IMR-90 (cell line): ENCODE measurements at regions not wholly inside any gene's neighbourhood (a gene's known extent, or its start where the extent isn't known, plus 50 kb on each side); places are given as distances from the start of the nearest gene placed in this dataset.

Source experiments
- ATAC-seq: fragments of 200-7000 bp; cut with Tn5 transposase; 2 replicates; pipeline ENCODE4 v1.9.1; 2020; ENCODE audit warnings: low read depth, mild to moderate bottlenecking, moderate library complexity
- BruUV-seq: library from RNA; stranded (reverse); fragments of 400-500 nt; replicated peaks from 2 replicates; lab custom pipeline; 2021; lab: Mats Ljungman, UMichigan
- CTCF ChIA-PET: fragments of 300-600 bp; formaldehyde crosslinking; extraction: SDS; loops from one replicate; lab custom pipeline; 2021; ENCODE audit warnings: antibody characterized with exemption; lab: Yijun Ruan, JAX
- POLR2A ChIA-PET: fragments of 300-600 bp; sonication (Branson Sonifier 250); formaldehyde crosslinking; loops from one replicate; lab custom pipeline; 2022; ENCODE audit warnings: antibody characterized with exemption; ENCODE audit not compliant: unreplicated experiment; lab: Charles Lee
- DNase-seq: peaks from one replicate; pipeline ENCODE4 v3.0.0; 2013
- H2AFZ ChIP-seq: replicated peaks from 2 replicates; pipeline ENCODE3; 2013; ENCODE audit warnings: low read length, mild to moderate bottlenecking; ENCODE audit not compliant: poor library complexity
- H2AK5ac ChIP-seq: 2 replicates; pipeline ENCODE4 v1.6.1; 2013; ENCODE audit warnings: low read depth, low read length, inconsistent platforms
- H2AK9ac ChIP-seq: replicated peaks from 2 replicates; pipeline ENCODE3; 2013; ENCODE audit warnings: mild to moderate bottlenecking, low read depth, low read length, moderate library complexity; ENCODE audit not compliant: poor library complexity
- H2BK120ac ChIP-seq: 2 replicates; pipeline ENCODE4 v1.6.1; 2013; ENCODE audit warnings: low read depth, low read length, inconsistent platforms
- H2BK15ac ChIP-seq: 3 replicates; pipeline ENCODE4 v1.6.1; 2013; ENCODE audit warnings: low read depth, low read length, inconsistent platforms
- H2BK20ac ChIP-seq: 2 replicates; pipeline ENCODE4 v1.6.1; 2013; ENCODE audit warnings: low read depth, mild to moderate bottlenecking, inconsistent platforms, low read length, moderate library complexity
- H2BK5ac ChIP-seq: 2 replicates; pipeline ENCODE4 v1.6.1; 2013; ENCODE audit warnings: mild to moderate bottlenecking, low read depth, low read length, inconsistent platforms; ENCODE audit not compliant: poor library complexity, severe bottlenecking
- H3K14ac ChIP-seq: replicated peaks from 2 replicates; pipeline ENCODE4 v1.6.1; 2013; ENCODE audit warnings: low read depth, low read length, inconsistent platforms
- H3K18ac ChIP-seq: 2 replicates; pipeline ENCODE4 v1.6.1; 2013; ENCODE audit warnings: low read depth, low read length, control low read depth
- H3K23ac ChIP-seq: 2 replicates; pipeline ENCODE4 v1.6.1; 2013; ENCODE audit warnings: low read depth, low read length, inconsistent platforms
- H3K27ac ChIP-seq: 2 replicates; pipeline ENCODE4 v1.5.1; 2013; ENCODE audit warnings: mild to moderate bottlenecking, control low read depth, low read length; ENCODE audit not compliant: insufficient read depth
- H3K27me3 ChIP-seq: 2 replicates; pipeline ENCODE4 v1.6.1; 2013; ENCODE audit warnings: low read length; ENCODE audit not compliant: control insufficient read depth, insufficient read depth
- H3K36me3 ChIP-seq: 2 replicates; pipeline ENCODE4 v1.6.1; 2013; ENCODE audit warnings: low read length, mixed read lengths; ENCODE audit not compliant: control insufficient read depth, insufficient read depth
- H3K4ac ChIP-seq: 2 replicates; pipeline ENCODE4 v1.6.1; 2013; ENCODE audit warnings: low read depth, low read length, inconsistent platforms
- H3K4me1 ChIP-seq: 2 replicates; pipeline ENCODE4 v1.6.1; 2013; ENCODE audit warnings: low read length, mixed read lengths; ENCODE audit not compliant: control insufficient read depth, insufficient read depth
- H3K4me2 ChIP-seq: 2 replicates; pipeline ENCODE4 v1.6.1; 2013; ENCODE audit warnings: low read depth, mild to moderate bottlenecking, control low read depth, low read length, moderate library complexity
- H3K4me3 ChIP-seq: 2 replicates; pipeline ENCODE4 v1.5.1; 2013; ENCODE audit warnings: low read depth, mild to moderate bottlenecking, control low read depth, low read length, moderate library complexity; ENCODE audit not compliant: insufficient read depth
- H3K56ac ChIP-seq: 2 replicates; pipeline ENCODE4 v1.6.1; 2013; ENCODE audit warnings: low read length, inconsistent platforms; ENCODE audit not compliant: insufficient read depth; ENCODE audit errors: extremely low read depth
- H3K79me1 ChIP-seq, 2 experiments: 2 replicates each; pipeline ENCODE4 v1.6.1; 2013; ENCODE audit warnings: low read length in 2 of 2, inconsistent platforms in 1 of 2, low read depth in 1 of 2
- H3K9ac ChIP-seq: 2 replicates; pipeline ENCODE4 v1.6.1; 2013; ENCODE audit warnings: low read depth, low read length, control low read depth
- H3K9me1 ChIP-seq: 2 replicates; pipeline ENCODE4 v1.6.1; 2013; ENCODE audit warnings: low read length, inconsistent platforms; ENCODE audit not compliant: insufficient read depth
- H3K9me3 ChIP-seq: 2 replicates; pipeline ENCODE4 v1.6.1; 2013; ENCODE audit warnings: low read length; ENCODE audit not compliant: control insufficient read depth, insufficient read depth
- H4K20me1 ChIP-seq: 2 replicates; pipeline ENCODE4 v1.6.1; 2013; ENCODE audit warnings: low read length, inconsistent platforms; ENCODE audit not compliant: insufficient read depth
- H4K5ac ChIP-seq: 2 replicates; pipeline ENCODE4 v1.6.1; 2013; ENCODE audit warnings: mild to moderate bottlenecking, low read depth, low read length, control low read depth
- H4K8ac ChIP-seq, 2 experiments: 2 replicates each; pipeline ENCODE4 v1.6.1; 2013; ENCODE audit warnings: low read depth in 2 of 2, low read length in 2 of 2, control low read depth in 1 of 2, inconsistent platforms in 1 of 2
- H4K91ac ChIP-seq: 2 replicates; pipeline ENCODE4 v1.6.1; 2013; ENCODE audit warnings: low read depth, low read length, inconsistent platforms; ENCODE audit not compliant: insufficient read depth
- BHLHE40 ChIP-seq: fragments of 150-350 bp; IDR thresholded peaks from 2 replicates; pipeline ENCODE4 v1.6.1; 2016; ENCODE audit warnings: mild to moderate bottlenecking, low read depth, low read length
- CHD1 ChIP-seq: IDR thresholded peaks from 2 replicates; pipeline ENCODE4 v1.6.1; 2012; ENCODE audit warnings: low read depth, low read length, improper control_type of control experiment
- ELK1 ChIP-seq: fragments of 150-350 bp; IDR thresholded peaks from 2 replicates; pipeline ENCODE4 v1.6.1; 2016; ENCODE audit warnings: low read depth, mild to moderate bottlenecking, low read length, moderate library complexity, borderline replicate concordance
- MXI1 ChIP-seq: IDR thresholded peaks from 2 replicates; pipeline ENCODE4 v1.6.1; 2012; ENCODE audit warnings: low read depth, mild to moderate bottlenecking, low read length, moderate library complexity, borderline replicate concordance
- RAD21 ChIP-seq: IDR thresholded peaks from 2 replicates; pipeline ENCODE4 v1.6.1; 2012; ENCODE audit warnings: low read length, improper control_type of control experiment
- RCOR1 ChIP-seq: IDR thresholded peaks from 2 replicates; pipeline ENCODE4 v1.6.1; 2012; ENCODE audit warnings: mild to moderate bottlenecking, low read length, improper control_type of control experiment; ENCODE audit not compliant: insufficient replicate concordance
- SMC3 ChIP-seq: fragments of 150-350 bp; IDR thresholded peaks from 2 replicates; pipeline ENCODE4 v1.6.1; 2016; ENCODE audit warnings: low read depth, mild to moderate bottlenecking, antibody characterized with exemption, low read length, moderate library complexity
- WGBS, 2 experiments: methylation state at CpG; one replicate each; pipeline versions ENCODE4 v1.1.5 to v1.1.7; 2013; ENCODE audit warnings: missing lambda C conversion rate in 2 of 2; ENCODE audit not compliant: insufficient read length in 1 of 2; ENCODE audit errors: extremely low coverage in 2 of 2; 5-methylcytosine and 5-hydroxymethylcytosine counted together
- dilution Hi-C: fragments of 300-500 bp; cut with HindIII; formaldehyde crosslinking; loops from one replicate; pipeline ENCODE4 v1.14.3; 2018; ENCODE audit warnings: low sequenced_read_pairs; ENCODE audit not compliant: unreplicated experiment
- in situ Hi-C: fragments of 300-500 bp; cut with MboI; formaldehyde crosslinking; loops from 3 replicates; pipeline ENCODE4 v1.14.3; 2019; ENCODE audit warnings: low sequenced_read_pairs, inconsistent platforms, mixed read lengths
- intact Hi-C: fragments of 100-400 bp; cut with micrococcal nuclease; formaldehyde crosslinking; loops from 2 replicates; pipeline ENCODE4 v1.10.0; 2022

- Histone ChIP-seq H3K23ac (no peak overlapping the region), H3K4me2 (no peak overlapping the region)
Observed at GRCh38 chr22:26891429-26891828, 234.0 kb downstream of the MIAT start.

More at GRCh38 chr22:26891429-26891828, 234.0 kb downstream of the MIAT start:
- H2BK20ac ChIP-seq, result peak overlapping the region; percentile 33; the same call in 1 of the 2 replicates
- H3K4ac ChIP-seq, result peak overlapping the region; percentile 50; the same call in 1 of the 2 replicates
- H2AFZ ChIP-seq, result peak overlapping the region; percentile 13
- no peak overlapping the region for H2AK9ac ChIP-seq
- no peak overlapping the region for H4K5ac ChIP-seq
- no peak for ATAC-seq
- dilution Hi-C loops (no loop called here), in situ Hi-C loops (no loop called here), intact Hi-C loops (loop anchor here (5.0 to 10.0 kb wide), 3 partner anchors 217 to 973 kb away; partner anchors contain the start of gene MN1)
- no peak overlapping the region for H3K18ac ChIP-seq
- H3K36me3 ChIP-seq, result no peaks in the 10 kb centered on the region
- no peak overlapping the region for H3K56ac ChIP-seq
- H3K9me1 ChIP-seq, result peaks cover 19% of the 10 kb centered on the region
- H3K9ac ChIP-seq, result no peak overlapping the region
- no CpG with 5 or more reads among the region's 3 CpGs for WGBS, 2 experiments
- BruUV-seq, result no TSS peak
- H2BK15ac ChIP-seq, result peak overlapping the region; percentile 5; the same call in 1 of the 3 replicates
- H4K20me1 ChIP-seq, result peaks cover 4% of the 10 kb centered on the region; the same call in 1 of the 2 replicates
- H4K91ac ChIP-seq, result peak overlapping the region; percentile 52
- H4K8ac ChIP-seq, result no peak overlapping the region
- peak overlapping the region; percentile 65 for H2BK120ac ChIP-seq
- ChIA-PET CTCF (no interaction called here), POLR2A (no interaction called here)
- H3K14ac ChIP-seq, result no peak overlapping the region
- no peaks in the 10 kb centered on the region for H3K9me3 ChIP-seq
- H3K79me1 ChIP-seq, result no peaks in the 10 kb centered on the region
- no peak overlapping the region for H3K27ac ChIP-seq
- H3K27me3 ChIP-seq, result no peaks in the 10 kb centered on the region
- H2BK5ac ChIP-seq, result no peak overlapping the region
- H2AK5ac ChIP-seq, result peak overlapping the region; percentile 36; the same call in 1 of the 2 replicates
- peak; percentile 5 for DNase-seq
- TF ChIP-seq RCOR1 (no peak), SMC3 (no peak), MXI1 (no peak), BHLHE40 (no peak), RAD21 (no peak), CHD1 (no peak), ELK1 (no peak)
- peaks cover 36% of the 10 kb centered on the region for H3K4me1 ChIP-seq
- H3K4me3 ChIP-seq, result no peak overlapping the region
